ENCODE measurements at regions not wholly inside any gene's neighbourhood (a gene's known extent, or its start where the extent isn't known, plus 50 kb on each side); places are given as distances from the start of the nearest gene placed in this dataset.

DNA sequence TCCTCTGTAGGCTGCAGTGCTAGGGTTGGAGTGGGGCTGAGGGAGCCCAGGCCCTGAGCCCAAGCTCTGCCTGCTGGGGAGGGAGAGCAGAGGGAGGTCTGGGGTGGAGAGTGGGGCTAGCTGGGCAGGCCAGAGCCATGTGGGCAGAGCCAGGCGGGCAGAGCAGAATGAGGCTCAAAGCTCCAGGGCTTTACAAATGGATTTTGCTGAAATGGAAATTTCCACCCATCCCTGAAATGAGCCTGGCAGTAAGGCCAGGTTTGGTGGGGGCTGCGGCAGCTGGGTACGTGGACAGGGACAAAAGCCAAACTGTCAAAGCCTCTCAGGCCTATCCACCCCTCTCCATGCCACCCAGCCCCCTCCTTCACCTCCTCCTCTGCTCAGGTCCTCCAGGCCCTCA is 74.2 kb upstream of the ARAP3 start:
- peaks cover 4 to 39% of the 10 kb centered on the region in 2 experiments; a peak in 4 of 5 replicates for H3K27me3 ChIP-seq (ENCODE audit: control insufficient read depth in 1 of 2, insufficient read depth in 2 of 2, low read length in 2 of 2)
- POLR2A ChIA-PET: no interaction called here
- no peak overlapping the region for H3K4me3 ChIP-seq (replicated peaks in 1 of 3; ENCODE audit: insufficient read depth in 1 of 3, low read depth in 2 of 3, low read length in 3 of 3)
- no peaks in the 10 kb centered on the region for H3K79me2 ChIP-seq (ENCODE audit: insufficient read depth, low read length)
- H3K4me2 ChIP-seq (ENCODE audit: low read depth, low read length): no peak overlapping the region
- in situ Hi-C loops (cut with HindIII; ENCODE audit: extremely low pct_ligation_motif_present, low pct_unique_long_range_greater_than_20kb) (no loop called here), intact Hi-C loops (cut with micrococcal nuclease; ENCODE audit: unreplicated experiment) (no loop called here)
- no peaks in the 10 kb centered on the region for H3K36me3 ChIP-seq (replicated peaks in 1 of 2; ENCODE audit: control insufficient read depth in 1 of 2, insufficient read depth in 2 of 2, low read length in 2 of 2)
- FAIRE-seq (no peak), DNase-seq (ENCODE audit: low spot score) (no peak), ATAC-seq (no peak)
- CTCF ChIA-PET (ENCODE audit: low intra/inter-chr PET ratio, low total read pairs): no interaction called here
- BruUV-seq (replicated peaks): no TSS peak
- 0 out of 2 replicates have a peak, but pooled peaks cover 2% of the 10 kb centered on the region for H4K20me1 ChIP-seq (ENCODE audit: insufficient read depth, low read length)
- 17% methylated on average over 2 of the region's 3 CpGs for WGBS (ENCODE audit: low lambda C conversion rate)
- no peaks in the 10 kb centered on the region for H3K9me3 ChIP-seq (ENCODE audit: low read length)
- TF ChIP-seq ATAD3A (CRISPR knock-in tag; IDR thresholded peaks at IDR 0.05): no peak
- no peak for TF ChIP-seq ZBTB38 (CRISPR knock-in tag; IDR thresholded peaks at IDR 0.05)
- no peak for TF ChIP-seq ZNF678 (CRISPR knock-in tag; IDR thresholded peaks at IDR 0.05)
- TF ChIP-seq PLRG1 (conservative IDR thresholded peaks at IDR 0.05): no peak
- TF ChIP-seq ZFP90 (CRISPR knock-in tag; IDR thresholded peaks at IDR 0.05; ENCODE audit: borderline replicate concordance): no peak
- no peak for TF ChIP-seq ZNF20 (CRISPR knock-in tag; IDR thresholded peaks at IDR 0.05)
- no peak for TF ChIP-seq PCBP2 (optimal IDR thresholded peaks at IDR 0.05; ENCODE audit: low read depth, low read length, poor library complexity, severe bottlenecking)
- no peak for TF ChIP-seq ZNF737 (CRISPR knock-in tag; IDR thresholded peaks at IDR 0.05; ENCODE audit: borderline replicate concordance)
- TF ChIP-seq ZNF788 (CRISPR knock-in tag; IDR thresholded peaks at IDR 0.05; ENCODE audit: borderline replicate concordance): no peak
- no peak for TF ChIP-seq JUN (CRISPR knock-in tag; IDR thresholded peaks at IDR 0.05)
- TF ChIP-seq LCORL (IDR thresholded peaks at IDR 0.05): no peak
- no peak for TF ChIP-seq LCORL (CRISPR knock-in tag; IDR thresholded peaks at IDR 0.05)
- TF ChIP-seq NPAS2 (CRISPR knock-in tag; IDR thresholded peaks at IDR 0.05; ENCODE audit: borderline replicate concordance): no peak
- no peak for TF ChIP-seq ZFX (CRISPR knock-in tag; IDR thresholded peaks at IDR 0.05; ENCODE audit: low read depth)
- TF ChIP-seq, protein P1, sequence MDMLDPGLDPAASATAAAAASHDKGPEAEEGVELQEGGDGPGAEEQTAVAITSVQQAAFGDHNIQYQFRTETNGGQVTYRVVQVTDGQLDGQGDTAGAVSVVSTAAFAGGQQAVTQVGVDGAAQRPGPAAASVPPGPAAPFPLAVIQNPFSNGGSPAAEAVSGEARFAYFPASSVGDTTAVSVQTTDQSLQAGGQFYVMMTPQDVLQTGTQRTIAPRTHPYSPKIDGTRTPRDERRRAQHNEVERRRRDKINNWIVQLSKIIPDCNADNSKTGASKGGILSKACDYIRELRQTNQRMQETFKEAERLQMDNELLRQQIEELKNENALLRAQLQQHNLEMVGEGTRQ (IDR thresholded peaks at IDR 0.05; ENCODE audit: low read depth, low read length): no peak
- TF ChIP-seq, protein P1 (CRISPR knock-in tag; IDR thresholded peaks at IDR 0.05; ENCODE audit: borderline replicate concordance): no peak
- no peak overlapping the region for H3K9ac ChIP-seq (ENCODE audit: insufficient read depth, low read depth, low read length)
- H3K27ac ChIP-seq (ENCODE audit: extremely low read length, insufficient read depth, low read length): no peak overlapping the region
- H3K4me1 ChIP-seq (ENCODE audit: insufficient read depth, low read length): no peaks in the 10 kb centered on the region
- no peak overlapping the region for H2AFZ ChIP-seq (ENCODE audit: low read length)

All from HepG2 (cell line).